Lower leg skin (tissue), 4 donors: ENCODE measurements at regions not wholly inside any gene's neighbourhood (a gene's known extent, or its start where the extent isn't known, plus 50 kb on each side); places are given as distances from the start of the nearest gene placed in this dataset.

Source experiments
- DNase-seq, 2 donors: peaks; one replicate each; pipeline ENCODE4 v3.0.0-alpha.2; 2019; ENCODE audit warnings: low spot score in 2 of 2
- H3K4me3 ChIP-seq: fragments of 200-600 bp; sonication (generic); 2 replicates; pipeline ENCODE4 v1.5.1; 2017; ENCODE audit warnings: mild to moderate bottlenecking, low read depth; ENCODE audit not compliant: poor library complexity, severe bottlenecking
- POLR2A ChIP-seq, 2 donors: fragments of 450-650 bp; IDR thresholded peaks; one replicate each; pipeline ENCODE4 v1.6.1; 2016 to 2017; ENCODE audit warnings: antibody characterized with exemption in 2 of 2, mild to moderate bottlenecking in 1 of 2, moderate library complexity in 1 of 2
- WGBS, 2 donors: methylation state at CpG; one replicate each; pipeline ENCODE4 v1.1.5; 2018; 5-methylcytosine and 5-hydroxymethylcytosine counted together
- intact Hi-C: fragments of 100-400 bp; cut with DNase I; formaldehyde crosslinking; loops from one replicate; pipeline ENCODE4 v1.15.0; 2023; ENCODE audit warnings: low total_unique reads
- TF ChIP-seq, protein P1 (sequence below), 3 donors: fragments of 450-650 bp; IDR thresholded peaks; one replicate each; pipeline ENCODE4 v1.5.1; 2016; ENCODE audit warnings: antibody characterized with exemption in 3 of 3, mild to moderate bottlenecking in 3 of 3, moderate library complexity in 2 of 3

DNA sequence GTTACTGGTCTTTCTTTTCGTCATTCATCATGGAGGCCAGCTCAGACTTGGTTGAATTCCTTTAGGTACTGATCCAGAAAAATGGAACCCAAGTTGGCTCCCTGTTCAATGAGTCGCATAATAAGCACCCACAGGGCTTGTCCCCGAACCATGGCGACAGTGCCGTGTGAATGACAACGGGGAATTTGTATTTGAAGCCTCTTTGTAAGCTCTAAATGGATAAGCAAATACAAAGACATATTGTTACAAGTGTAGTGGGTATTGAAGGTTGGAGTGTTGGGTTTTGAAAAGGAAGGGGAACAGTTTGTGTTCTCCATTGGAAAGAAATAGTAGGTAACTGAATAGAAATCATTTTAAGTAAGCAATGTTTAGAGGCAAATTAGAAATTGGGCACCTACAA is 288.9 kb downstream of the SLC4A3 start:
- TF ChIP-seq POLR2A (IDR thresholded peaks at IDR 0.05) = no peak
- TF ChIP-seq, protein P1, sequence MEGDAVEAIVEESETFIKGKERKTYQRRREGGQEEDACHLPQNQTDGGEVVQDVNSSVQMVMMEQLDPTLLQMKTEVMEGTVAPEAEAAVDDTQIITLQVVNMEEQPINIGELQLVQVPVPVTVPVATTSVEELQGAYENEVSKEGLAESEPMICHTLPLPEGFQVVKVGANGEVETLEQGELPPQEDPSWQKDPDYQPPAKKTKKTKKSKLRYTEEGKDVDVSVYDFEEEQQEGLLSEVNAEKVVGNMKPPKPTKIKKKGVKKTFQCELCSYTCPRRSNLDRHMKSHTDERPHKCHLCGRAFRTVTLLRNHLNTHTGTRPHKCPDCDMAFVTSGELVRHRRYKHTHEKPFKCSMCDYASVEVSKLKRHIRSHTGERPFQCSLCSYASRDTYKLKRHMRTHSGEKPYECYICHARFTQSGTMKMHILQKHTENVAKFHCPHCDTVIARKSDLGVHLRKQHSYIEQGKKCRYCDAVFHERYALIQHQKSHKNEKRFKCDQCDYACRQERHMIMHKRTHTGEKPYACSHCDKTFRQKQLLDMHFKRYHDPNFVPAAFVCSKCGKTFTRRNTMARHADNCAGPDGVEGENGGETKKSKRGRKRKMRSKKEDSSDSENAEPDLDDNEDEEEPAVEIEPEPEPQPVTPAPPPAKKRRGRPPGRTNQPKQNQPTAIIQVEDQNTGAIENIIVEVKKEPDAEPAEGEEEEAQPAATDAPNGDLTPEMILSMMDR (IDR thresholded peaks at IDR 0.05) = no peak
- 83 to 90% methylated on average over 6 of the region's 6 CpGs for WGBS, 2 donors
- intact Hi-C loops = no loop called here

DNA sequence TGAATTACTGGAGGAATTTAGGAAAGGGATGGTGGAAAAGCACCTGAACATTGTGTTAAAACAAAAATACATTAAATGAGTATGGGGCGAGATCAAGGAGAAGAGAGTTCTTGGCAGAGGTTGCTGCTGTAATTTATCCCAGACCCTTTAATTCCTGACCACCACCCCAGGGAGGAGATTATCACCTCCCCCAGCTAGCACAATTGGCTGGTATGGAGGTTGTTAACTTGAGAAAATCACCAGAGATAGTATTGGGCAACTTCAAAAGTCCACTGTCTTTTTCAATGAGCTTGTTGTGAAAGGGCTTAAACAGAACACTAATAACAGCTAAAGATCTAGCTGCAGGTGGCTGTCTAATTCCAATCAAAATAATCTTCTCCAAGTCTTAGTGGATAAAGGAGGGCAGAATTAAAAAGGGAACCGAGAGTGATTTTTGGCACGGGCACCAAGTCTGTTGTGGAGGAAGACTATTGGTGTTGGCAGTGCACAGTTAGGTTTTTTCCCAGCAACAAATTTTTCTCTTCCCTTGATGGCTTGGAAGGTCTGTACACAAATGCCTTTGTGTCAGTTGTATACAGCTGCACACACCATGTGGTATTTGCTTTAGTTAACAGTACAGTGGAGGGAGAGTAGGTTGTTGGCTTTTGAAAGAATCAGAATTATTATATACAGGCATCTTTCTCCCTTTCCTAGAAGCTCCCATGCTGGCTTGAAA is 289.5 kb downstream of the SLC4A3 start:
- DNase-seq = no peak
- no peak for TF ChIP-seq POLR2A (IDR thresholded peaks at IDR 0.05)
- TF ChIP-seq, protein P1 (IDR thresholded peaks at IDR 0.05) = no peak
- intact Hi-C loops = no loop called here
- no peak overlapping the region for H3K4me3 ChIP-seq
- WGBS, 2 donors = 61 to 74% methylated on average over 3 of the region's 3 CpGs

More for the DNA sequence above, 288.9 kb downstream of the SLC4A3 start:
- H3K4me3 ChIP-seq = no peak overlapping the region
- DNase-seq = no peak

DNA sequence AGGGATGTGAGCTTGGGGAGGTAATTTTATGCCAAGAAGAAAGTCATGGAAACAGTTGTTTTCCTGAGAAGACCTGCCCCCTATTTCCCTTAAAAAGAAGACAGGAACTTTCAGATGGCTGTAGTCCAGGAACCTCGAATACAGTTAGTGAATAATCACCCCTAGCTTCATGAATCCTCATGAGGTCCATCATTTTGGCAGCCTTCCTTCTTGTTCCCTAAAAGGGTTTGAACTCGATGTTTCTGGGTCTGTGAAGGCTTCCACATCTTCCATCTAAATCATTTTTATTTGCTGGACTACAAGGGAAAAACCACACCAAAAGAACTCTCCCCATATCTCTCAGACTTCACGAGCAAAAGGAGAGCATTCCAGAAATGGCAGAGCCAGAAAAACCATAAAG is 290.8 kb downstream of the SLC4A3 start:
- intact Hi-C loops = no loop called here
- no peak for DNase-seq
- H3K4me3 ChIP-seq = no peak overlapping the region
- 58 to 63% methylated on average over 3 of the region's 3 CpGs for WGBS, 2 donors
- TF ChIP-seq, protein P1 (IDR thresholded peaks at IDR 0.05) = no peak
- no peak for TF ChIP-seq POLR2A (IDR thresholded peaks at IDR 0.05)

DNA sequence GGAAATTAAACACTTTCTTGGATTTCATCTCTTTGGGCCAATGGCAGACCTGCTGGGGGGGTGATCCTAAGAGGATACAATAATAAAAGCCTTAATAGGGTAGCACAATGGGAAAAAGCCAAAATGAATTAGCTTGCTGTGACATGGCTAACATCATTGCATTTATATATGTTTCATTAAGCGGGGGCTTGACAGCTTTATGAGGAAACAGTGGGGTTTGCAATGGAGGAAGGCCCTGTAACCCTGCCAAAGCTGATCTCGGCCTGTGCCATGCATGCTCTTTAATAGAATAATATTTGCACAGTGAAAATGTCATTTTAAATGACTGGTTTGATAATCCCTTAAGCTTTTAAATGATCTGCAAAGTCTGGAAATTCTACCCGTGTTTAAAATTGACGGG is 291.5 kb downstream of the SLC4A3 start:
- no peak for DNase-seq
- WGBS, 2 donors = 85 to 86% methylated on average over 4 of the region's 4 CpGs
- TF ChIP-seq POLR2A (IDR thresholded peaks at IDR 0.05) = no peak
- TF ChIP-seq, protein P1 (IDR thresholded peaks at IDR 0.05) = no peak
- no peak overlapping the region for H3K4me3 ChIP-seq
- intact Hi-C loops = no loop called here

DNA sequence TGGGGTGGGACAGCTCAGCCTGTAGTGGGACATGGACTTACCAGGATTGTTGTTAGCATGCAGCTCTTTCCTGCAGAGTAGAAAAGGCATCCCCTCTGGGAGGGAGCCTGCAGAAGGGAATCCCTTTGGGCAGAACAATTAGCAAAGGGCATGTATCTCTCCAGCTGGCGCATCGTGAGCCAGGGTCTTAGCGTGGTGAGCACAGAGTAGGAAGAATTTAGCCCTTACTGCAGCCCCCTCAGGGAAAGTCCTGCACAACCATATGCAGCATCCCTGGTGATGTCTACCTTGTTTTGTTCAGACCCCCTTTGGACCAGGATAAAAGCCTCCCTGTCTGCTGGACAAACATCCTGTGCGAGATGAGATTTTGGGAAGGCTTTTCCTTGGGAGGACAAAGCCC is 292.1 kb downstream of the SLC4A3 start:
- TF ChIP-seq, protein P1 (IDR thresholded peaks at IDR 0.05) = no peak
- no peak for TF ChIP-seq POLR2A (IDR thresholded peaks at IDR 0.05)
- intact Hi-C loops = no loop called here
- WGBS, 2 donors = 89 to 94% methylated on average over 4 of the region's 4 CpGs
- DNase-seq = no peak
- no peak overlapping the region for H3K4me3 ChIP-seq

DNA sequence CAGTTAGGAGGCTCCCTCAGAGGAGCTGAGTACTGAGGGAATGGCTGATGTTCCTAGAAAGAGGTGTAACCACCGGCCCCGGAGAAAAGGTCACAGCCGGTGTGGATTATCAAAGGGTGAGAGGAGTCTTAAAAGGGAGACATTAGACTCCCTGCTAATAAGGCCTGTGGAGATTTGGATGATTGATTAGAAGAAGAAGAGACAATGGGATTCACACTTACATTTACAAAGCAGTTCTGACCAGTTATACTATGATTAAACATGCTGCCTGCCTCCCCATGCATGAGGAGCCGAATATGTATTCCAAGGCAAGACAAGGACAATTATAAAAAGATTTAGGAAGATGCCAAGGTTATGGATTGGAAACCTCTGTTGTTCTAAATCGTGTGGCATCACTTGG is 302.4 kb downstream of the SLC4A3 start:
- intact Hi-C loops = no loop called here
- DNase-seq = no peak
- 73 to 77% methylated on average over 5 of the region's 5 CpGs for WGBS, 2 donors
- no peak for TF ChIP-seq POLR2A (IDR thresholded peaks at IDR 0.05)
- TF ChIP-seq, protein P1 (IDR thresholded peaks at IDR 0.05) = no peak
- H3K4me3 ChIP-seq = no peak overlapping the region
